NCI-H2081 treated with DMSO at 0.1 percent for 48 hours (cell line): ENCODE measurements at regions not wholly inside any gene's neighbourhood (a gene's known extent, or its start where the extent isn't known, plus 50 kb on each side); places are given as distances from the start of the nearest gene placed in this dataset.
"Not testable (repeated sequence)": the region's sequence is repeated elsewhere in the genome, so short reads cannot be mapped to it uniquely, and the experiment has no call there.

Source experiments
- DNase-seq: peaks from one replicate; lab custom pipeline; 2025; lab: John Stamatoyannopoulos, UW

DNA sequence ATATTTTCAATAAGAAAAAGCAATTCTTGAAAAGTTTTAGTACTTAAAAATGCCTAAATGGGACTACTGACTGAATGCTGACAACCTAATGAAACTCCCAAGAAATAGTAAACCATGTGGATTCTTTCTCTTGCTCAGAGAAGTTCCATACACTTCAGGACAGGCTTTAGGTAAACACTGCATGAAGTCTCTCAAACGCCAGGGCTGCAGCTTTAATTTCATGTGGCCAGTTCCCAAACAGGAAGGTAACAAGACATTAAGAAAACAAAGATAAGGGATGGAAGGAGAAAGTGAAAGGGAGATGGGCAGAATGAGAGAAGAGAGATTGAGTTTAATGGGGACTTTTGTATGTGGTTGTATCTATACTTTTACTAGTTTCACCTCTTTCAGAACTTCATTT lies 734.7 kb upstream of the PKDCC start:
- DNase-seq, result no peak

DNA sequence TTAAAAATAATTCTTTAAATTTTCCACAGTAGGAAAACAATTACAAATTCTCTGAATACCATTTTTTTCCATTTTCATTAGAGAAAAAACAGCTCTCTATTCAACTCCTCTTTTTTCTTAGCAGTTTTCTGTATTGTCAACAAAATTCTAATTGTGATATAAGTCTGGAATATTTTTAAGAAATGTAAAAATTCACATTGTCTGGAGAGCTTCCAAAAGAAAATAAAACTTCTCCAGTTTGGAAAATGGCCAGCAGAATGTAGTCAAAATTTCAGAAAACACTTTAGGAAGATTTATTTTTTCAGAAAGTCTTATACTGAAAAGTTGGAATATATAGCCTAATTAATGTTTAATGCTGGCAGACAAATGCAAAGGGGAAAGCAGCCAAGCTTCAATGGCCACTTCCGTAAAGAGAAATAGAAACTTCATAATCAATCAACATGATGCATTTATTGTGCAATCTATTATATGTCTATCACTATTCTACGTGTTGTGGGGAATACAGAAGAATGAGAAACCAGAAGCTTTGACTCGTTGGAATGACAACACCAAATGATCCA lies 733.2 kb upstream of the PKDCC start:
- no peak for DNase-seq

DNA sequence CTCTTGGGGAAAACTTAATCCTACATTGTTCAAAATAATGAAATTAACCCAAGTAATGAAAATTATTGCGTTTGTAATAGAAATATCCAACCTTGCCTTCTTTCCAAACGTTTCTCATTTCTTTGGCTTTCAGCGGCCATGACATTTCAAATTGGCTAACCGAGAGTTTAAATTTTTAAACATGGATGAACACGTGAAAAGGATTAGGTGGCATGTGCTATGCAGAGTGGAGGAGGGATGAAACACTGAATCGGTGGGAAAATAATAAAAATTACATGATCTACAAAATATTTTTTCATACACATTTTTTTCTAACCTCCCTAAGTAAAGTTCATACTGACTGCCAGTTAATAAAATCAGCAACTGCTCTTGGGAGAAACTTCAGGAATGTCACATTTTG lies 728.4 kb upstream of the PKDCC start:
- DNase-seq, result no peak

DNA sequence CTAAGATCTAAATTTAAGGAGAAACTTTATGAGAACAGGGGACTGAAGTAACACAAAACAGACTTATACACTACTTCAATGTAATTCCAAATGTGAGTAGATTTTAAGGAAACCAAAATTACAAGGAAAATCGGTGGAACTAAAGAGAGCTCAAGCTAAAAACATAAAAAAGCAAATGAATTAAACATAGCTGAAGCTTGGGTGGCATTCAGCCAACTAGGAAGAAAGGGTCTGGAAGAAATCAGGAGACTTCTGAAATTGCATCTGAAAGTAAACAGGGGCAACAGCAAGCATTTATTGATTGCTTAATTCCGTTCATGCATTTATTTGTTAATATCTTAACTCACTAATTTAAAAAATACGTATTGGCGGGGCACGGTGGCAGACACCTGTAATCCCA lies 727.3 kb upstream of the PKDCC start:
- DNase-seq, result no peak

DNA sequence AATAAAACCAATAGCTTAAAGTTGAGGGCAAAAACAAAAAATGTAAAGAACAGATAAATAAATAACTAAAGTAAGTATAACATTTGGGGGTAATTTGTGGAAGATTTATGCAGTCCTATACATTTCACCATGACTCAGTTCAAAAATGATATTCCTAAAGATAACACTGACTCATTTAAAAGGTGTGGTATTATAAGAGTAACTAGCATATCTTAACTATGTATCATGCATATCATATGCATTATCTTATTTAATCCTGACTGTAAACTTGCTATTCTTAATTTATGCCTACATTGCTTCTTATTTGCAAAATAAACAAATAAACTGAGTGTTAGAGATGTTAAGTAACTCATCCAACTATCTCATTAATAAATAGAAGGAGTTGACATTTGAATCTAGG lies 726.5 kb upstream of the PKDCC start:
- no peak for DNase-seq

DNA sequence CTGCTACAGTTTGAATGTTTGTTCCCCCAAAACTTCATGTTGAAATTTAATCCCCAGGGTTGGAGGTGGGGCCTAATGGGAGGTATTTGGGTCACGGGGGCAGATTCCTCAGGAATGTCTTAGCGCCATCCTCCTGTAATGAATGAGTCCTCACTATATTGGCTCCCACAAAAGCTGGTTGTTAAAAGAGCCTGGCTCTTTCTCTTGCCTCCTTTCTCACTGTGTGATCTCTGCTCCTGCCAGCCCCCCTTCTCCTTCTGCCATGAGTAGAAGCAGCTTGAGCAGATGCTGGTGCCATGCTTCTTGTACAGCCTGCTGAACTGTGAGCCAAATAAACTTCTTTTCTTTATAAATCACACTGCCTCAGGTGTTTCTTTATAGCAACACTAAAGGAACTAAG lies 721.0 kb upstream of the PKDCC start:
- no peak for DNase-seq

DNA sequence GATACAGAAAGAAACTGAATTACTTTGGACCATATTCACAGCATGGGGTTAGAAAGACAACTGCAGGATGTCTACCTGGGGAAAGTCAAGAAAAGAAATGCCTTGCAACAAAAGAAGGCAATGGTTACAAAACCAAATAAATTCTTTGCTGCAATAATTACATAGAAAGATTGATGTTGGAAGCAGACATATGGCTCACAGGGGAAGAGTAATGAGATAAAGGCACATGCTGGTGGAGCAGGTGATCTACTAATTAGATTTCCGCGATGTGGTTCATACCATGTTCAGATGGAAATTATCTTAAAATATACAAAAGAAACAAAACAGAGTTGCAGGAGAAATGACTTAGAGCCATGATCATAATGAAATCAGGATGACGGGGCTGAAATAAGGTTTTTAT lies 718.8 kb upstream of the PKDCC start:
- no peak for DNase-seq

DNA sequence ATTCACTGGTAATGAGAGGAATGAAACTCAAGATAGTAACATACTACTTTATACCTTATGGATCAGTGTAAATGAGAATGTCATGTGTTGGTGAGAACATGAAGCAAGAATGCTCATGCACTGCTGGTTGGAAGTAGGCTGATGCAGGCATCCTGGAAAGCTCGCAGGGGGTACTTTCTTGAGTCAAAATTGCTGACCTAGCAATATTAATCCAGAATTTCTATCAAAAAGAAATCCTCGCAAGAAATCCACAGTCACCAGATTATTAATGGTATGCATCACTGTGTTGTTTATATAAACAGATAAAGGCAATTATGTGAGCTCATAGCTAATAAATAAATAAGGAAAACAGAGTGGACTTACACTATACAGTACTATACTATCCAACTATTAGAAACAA lies 713.7 kb upstream of the PKDCC start:
- DNase-seq, result no peak

DNA sequence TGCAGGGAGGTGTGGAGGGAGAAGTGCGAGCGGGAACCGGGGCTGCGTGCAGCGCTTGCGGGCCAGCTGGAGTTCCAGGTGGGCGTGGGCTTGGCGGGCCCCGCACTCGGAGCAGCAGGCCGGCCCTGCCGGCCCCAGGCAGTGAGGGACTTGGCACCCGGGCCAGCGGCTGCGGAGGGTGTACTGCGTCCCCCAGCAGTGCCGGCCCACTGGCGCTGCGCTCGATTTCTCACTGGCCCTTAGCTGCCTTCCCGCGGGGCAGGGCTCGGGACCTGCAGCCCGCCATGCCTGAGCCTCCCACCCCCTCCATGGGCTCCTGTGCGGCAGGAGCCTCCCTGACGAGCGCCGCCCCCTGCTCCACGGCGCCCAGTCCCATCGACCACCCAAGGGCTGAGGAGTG lies 712.2 kb upstream of the PKDCC start:
- not testable (repeated sequence) for DNase-seq

DNA sequence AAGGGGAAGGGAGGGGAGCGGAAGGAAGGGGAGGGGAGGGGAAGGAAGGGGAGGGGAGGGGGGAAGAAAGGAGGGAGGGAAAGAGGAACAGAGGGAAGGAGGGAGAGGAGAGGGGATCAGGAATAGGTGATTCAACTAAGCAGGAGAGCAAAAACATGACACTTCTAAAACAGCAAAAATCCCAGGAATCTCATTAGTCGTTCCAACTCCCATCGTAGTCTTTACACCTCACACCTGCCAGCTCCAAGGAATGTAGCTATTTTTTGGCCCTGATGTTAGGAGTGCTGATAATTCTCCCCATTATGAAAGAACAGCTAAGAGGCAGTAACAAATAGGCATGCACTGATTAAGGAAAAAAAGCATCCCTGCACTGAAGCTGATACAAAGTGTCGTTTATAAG lies 709.9 kb upstream of the PKDCC start:
- no peak for DNase-seq

DNA sequence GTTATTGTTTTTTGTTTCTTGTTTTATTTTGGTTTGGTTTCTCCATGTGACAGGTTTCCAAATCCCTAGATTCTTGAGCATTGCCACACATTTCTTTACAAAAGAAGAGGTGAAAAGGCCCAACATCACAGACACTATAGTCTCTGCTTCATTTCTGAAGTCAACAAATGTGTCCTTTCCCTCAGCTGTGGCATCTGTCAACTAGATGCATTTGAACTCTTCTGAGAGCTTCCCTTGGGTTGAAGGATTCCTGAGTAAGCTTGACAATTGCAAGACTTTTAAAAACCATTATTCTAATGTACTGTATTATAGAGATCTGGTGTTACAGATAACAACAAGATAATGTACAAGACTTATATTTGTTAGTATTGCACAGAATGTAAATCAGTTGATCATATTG lies 703.3 kb upstream of the PKDCC start:
- no peak for DNase-seq

DNA sequence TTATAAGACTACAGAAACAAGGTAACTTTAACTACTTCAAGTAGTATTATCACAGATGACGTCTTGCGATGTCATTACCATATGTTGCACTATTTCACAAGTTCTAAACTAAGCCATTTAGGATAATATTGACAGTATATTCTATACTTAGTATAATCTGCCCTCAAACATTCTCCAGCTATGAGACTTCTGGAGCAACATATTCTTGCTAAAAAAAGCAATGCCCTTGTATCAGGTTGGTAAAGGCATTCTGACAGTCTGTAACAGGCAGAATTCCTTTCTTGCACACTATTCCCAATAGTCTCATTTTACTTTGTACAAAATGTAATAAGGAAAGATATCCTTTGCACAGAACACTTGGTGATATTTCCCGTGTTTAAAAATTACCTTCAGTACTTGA lies 694.8 kb upstream of the PKDCC start:
- no peak for DNase-seq

DNA sequence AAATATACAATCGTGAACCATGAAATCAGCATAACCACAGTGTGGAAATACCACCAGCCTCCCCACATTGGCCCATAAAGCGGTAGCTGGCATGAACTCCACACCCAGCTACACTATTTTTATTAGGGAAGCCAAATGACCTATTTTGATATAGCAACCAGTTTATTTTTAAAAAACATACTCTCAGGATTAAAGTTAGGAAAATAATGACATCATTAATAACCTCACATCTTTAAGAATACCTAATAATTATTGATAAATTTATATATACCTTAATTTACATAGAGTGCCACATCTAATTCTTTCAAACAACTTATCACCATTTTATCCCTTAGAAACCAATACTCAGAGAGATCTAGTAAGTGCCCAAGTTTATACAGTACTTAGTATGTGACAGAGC lies 692.0 kb upstream of the PKDCC start:
- no peak for DNase-seq

DNA sequence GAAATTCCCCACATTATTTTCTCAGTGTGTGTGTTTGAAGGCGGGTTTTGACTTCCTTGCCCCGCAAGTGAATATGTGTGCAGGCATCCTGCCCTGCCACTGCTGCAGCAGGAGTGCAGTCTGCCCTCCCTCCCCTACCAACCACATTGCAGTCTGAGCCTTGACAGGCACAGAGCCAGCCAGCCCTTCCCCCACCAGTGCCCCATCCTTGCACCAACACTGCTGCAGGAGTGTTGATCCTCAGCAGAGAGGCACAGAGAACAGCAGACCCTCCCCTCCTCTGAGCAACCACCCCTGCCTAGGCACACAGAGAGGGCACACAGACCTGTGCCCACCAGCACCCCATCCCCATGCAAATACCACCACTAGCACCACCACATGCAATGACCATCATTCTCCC lies 683.0 kb upstream of the PKDCC start:
- no peak for DNase-seq

DNA sequence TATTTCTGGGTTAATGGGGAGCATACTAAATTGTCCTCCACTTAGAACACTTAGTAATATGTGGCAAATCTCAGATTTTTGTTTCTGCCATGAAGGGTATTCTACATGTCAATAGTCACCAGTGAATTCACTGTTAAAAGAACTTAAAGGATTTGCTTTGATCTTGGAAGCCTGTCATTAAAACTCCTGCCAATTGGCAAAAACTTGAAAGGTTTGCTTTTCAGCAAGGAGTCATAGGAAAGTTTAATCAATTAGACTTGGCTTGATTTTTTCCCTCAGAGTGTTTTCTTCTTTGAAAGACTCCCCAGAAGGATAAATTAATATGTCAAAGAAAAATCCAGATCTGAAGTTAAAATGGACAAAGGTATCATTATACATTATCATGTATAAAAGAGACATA lies 671.9 kb upstream of the PKDCC start:
- no peak for DNase-seq

DNA sequence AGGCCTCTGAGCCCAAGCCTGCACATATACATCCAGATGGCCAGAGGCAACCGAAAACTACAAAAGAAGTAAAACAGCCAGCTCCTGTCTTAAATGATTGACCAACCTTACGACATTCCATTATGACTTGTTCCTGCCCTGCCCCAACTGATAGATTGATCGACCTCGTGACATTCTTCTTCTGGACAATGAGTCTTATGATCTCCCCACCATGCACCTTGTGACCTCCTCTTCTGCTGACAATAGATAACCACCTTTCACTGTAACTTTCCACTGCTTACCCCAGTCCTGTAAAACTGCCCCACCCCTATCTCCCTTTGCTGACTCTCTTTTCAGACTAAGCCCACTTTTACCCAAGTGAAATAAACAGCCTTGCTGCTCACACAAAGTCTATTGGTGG lies 670.0 kb upstream of the PKDCC start:
- DNase-seq, result no peak

DNA sequence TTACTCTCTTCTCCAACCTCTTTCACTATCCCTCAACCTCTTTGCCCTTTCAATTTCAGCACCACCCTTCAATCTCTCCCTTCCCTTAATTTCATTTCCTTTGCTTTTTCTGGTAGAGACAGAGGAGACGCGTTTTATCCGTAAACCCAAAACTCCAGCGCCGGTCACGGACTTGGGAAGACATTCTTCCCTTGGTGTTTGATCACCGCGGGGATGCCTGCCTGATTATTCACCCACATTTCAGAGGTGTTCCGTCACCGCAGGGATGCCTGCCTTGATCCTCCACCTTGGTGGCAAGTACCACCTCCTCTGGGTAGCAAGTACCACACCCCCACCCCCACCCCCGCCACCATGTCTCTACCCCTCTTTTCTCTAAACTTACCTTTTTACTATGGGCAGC lies 669.4 kb upstream of the PKDCC start:
- no peak for DNase-seq

DNA sequence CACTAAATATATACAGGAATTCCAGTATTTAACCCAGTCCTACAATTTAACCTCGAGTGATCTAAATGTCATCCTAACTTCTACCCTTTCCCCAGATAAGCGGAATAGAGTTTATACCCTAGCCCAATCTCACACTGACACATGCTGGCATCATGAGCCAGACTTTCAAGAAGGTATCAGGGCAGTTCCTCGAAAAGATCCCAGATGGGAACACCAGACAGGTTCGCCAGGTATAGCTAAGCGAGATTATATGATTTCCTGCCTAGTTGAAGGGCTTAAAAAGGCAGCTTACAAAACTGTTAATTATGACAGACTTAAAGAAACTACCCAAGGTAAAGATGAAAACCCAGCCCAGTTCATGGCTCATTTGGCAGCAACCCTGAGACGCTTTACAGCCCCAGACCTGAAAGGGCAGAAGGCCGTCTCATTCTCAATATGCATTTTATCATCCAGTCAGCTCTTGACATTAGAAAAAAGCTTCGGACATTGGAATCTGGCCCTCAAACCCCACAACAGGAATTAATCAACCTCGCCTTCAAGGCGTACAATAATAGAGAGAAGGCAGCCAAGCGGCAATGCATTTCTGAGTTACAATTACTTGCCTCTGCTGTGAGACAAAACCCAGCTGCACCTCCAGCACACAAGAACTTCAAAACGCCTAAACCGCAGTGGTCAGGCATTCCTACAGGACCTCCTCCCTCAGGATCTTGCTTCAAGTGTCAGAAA lies 668.2 kb upstream of the PKDCC start:
- no peak for DNase-seq

DNA sequence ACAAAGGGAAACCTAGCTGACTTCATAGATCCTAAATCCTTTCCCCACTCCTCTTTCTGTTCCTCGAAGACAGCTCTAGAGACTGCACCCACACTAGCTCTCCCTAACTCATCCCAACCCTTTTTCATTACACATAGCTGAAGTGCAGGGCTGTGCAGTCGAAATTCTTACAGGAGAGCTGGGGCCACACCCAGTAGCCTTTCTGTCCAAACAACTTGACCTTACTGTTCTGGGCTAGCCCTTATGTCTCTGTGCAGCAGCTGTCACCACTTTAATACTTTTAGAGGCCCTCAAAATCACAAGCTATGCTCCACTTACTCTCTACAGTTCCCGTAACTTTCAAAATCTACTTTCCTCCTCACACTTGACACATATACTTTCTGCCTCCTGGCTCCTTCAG lies 666.1 kb upstream of the PKDCC start:
- DNase-seq, result no peak

DNA sequence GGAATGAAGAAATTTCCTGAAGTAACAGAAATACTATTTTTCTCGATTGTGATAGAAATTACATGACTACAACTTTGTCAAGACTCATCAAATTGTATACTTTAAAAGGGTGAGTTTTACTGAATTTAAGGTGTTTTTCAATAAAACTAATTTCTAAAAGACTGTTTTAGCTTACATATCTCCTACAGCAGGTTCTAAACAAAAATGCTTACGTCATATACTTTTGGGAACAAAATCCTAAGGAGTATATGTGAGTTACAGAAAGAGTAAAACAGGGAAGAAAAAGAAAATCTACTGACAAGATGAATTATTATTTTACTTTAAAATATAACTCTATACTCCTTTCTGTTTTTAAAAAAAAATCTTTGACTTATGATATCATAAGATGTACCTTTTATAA lies 660.3 kb upstream of the PKDCC start:
- no peak for DNase-seq

DNA sequence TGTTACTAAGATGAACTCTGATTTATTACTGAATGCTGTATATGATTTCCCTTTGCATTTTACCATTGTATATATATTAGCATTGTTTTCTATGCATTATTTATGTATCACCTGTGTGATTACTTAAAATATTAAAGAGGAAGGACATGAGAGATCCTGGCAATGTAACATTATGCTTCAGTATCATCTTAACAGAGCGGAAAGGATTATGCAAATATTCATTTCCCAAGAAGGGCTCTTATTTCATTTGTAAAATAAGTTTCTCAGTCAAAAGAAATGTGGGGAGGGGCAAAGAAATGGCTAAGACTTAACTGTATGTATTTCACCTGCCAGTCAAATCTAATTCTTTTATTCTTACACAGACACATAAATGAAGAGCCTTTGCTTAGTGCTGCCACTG lies 654.2 kb upstream of the PKDCC start:
- DNase-seq, result no peak

DNA sequence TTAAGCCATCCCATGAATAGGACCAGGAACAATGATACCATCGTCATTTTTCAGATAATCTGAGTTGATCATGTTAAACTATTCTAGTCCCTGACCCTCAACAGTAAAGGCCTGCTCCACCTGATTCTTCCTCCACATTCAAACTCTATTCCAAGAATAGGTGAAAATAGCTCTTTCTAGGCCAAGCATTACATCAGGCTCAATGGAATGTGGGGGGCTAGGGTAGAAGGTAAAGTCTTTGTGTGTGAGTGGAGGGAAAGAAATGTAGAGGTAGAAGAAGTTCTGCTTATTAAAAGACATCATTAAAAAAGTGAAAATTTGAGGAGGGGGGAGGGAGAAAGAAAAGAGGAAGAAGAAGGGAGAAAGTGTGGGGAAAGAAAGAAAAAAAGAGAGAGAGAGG lies 653.3 kb upstream of the PKDCC start:
- DNase-seq, result no peak

DNA sequence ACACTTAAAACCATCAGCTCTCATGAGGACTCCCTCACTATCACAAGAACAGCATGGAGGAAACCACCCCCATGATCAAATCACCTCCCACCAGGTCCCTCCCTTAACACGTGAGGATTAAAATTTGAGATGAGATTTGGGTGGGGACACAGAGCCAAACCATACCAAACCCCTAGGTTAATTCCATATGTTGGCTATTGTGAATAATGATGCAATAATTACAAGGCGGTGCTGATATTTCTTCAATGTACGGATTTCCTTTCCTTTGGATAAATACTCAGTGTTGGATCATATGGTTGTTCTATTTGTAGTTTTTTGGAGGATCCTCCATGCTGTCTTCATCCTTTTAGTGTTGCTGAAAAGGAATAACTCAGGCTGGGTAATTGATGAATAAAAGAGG lies 652.1 kb upstream of the PKDCC start:
- DNase-seq, result no peak

DNA sequence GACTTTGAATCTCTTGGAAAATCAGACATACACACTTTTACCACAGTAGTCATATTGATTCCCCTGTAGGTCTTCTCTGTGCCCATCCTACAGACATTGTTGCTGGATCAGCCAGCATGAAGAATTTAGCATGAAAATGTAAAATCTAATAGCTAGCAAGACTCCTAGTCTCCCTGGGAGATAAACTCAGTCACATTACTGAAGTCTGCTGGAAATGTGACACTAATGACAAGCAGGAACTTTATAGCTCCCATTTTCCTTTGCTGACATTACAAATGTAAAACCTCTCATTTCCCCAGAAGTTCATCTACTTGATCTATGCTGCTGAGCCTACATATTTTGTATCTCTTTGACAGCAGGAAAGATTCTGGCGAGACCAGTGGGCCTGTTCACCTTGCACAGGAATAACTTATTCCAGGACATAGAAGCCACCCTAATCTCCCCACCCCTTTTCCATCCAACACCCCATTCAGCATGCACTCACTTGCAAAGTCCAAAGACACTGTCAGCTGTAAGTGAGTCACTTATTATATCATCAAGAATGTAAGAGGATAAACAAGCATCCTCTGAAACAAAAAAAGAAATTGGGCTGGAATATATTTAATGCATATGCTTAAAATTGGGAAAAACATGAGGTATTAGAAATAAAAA lies 648.3 kb upstream of the PKDCC start:
- DNase-seq, result no peak
